ENCODE measurements at regions not wholly inside any gene's neighbourhood (a gene's known extent, or its start where the extent isn't known, plus 50 kb on each side); places are given as distances from the start of the nearest gene placed in this dataset.

DNA sequence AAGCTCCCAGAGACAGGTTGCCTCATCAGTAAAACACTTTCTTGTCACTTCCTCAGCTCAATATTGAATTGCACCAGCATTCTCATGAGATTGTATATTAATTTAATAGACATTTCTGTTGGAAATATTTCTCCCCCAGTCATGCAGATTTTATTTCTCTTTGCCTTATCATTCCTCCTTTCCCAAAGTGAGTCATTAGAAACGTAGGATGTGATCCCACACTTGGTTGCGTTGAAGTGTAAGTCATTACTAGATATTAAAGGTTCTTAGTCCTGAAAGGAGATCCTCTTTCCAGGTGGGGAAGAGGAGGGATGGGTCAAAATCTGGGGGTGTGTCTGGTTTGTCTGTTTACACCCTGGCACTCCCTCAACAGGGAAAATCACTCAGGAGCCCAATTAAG, 438.2 kb downstream of the SLC4A3 start:
- DNase-seq = no peak

DNA sequence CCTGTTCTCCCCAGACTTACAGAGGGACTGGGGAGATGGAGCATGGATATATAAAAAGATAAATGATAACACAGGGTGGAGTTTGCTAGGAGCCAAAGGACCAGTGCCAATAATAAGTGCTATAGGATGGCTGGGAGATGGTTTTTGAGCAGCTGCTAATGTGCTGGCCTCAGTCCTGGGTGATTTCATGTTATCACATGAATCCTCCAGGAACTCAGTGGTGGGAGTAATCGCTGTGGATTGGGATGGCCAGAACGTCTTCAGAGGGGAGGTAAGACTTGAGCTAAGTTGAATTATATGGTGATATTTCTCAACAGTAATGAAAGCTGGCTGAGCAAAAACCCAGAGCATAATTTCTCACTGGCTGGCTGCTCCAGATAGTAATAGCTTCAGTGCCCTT, 441.4 kb downstream of the SLC4A3 start:
- DNase-seq = no peak

DNA sequence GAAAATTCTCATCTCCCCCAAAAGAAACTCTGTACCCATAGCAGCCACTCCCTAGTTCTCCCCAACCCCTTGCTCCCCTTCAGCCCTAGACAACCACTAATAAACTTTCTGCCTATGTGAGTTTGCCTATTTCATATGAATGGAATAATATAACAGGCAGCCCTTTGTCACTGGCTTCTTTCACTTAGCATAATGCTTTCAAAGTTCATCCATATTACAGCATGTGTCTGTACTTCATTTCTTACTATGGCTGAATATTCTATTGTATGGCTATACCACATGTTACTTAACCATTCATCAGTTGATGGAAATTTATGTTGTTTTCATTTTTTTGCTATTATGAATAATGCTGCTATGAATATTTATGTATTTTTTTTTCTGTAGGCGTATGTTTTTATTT, 442.9 kb downstream of the SLC4A3 start:
- DNase-seq = no peak

DNA sequence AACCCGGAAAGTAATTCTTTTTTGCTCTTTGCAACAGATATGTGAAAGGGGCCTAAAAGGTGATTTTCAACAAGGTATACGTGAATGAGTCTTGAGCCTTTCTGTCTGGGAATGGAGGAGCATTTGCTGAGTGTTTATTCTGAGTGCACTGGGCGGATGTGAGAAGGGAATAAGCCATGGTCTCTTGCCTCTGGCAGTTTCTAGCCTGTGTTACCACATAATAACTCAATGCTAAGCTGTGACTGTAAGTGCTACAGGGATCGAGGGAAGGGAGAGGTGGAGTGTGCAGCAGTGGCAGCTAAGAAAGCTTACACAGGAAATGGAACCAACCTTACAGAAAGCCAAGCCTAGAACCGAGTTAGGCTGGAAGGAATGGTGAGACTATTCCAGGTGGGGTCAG, 444.3 kb downstream of the SLC4A3 start:
- no peak for DNase-seq

DNA sequence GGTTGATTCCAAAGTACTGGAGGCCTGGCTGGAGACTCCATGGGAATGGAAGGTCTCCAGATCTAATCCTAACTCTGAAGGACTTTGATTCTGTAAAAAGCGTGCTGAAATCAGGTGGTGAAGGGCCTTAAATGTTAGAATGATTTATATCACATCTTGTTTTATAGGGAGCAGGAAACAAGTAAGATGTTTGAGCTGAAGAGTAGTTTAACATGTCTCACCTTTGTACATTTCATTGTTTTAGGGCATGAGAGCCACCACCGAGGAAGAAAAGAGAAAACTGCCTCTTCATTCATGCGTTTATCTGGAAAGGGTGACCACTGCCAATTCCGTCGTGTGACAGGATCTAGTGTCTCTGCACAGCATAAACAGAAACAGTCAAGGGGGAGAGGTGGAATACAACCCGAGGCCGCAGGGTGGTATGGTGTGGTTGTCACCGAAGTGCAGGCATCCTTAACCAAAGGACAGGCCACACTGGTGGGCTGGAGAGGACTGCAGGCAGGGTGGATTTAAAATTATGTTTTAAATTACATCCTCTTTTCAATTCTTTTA, 445.3 kb downstream of the SLC4A3 start:
- no peak for DNase-seq

DNA sequence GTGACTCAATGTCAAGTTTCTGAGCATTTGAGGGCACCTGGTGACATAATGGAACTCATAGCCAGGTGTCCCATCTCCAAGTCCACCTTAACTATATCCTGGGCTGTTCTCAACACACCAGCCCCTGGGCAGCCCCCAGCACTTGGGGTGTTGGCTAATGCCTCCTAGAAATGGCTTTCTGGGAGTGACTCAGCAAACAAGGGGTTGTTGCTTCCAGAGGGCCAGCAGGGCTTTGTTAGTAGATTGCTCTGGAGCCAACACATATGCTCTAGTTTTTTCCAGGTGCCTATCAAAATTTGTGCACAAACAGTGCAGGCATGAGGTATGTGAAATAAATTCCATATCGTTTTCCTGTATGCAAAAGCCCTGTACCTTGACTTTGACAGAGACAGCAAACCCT, 448.4 kb downstream of the SLC4A3 start:
- no peak for DNase-seq

DNA sequence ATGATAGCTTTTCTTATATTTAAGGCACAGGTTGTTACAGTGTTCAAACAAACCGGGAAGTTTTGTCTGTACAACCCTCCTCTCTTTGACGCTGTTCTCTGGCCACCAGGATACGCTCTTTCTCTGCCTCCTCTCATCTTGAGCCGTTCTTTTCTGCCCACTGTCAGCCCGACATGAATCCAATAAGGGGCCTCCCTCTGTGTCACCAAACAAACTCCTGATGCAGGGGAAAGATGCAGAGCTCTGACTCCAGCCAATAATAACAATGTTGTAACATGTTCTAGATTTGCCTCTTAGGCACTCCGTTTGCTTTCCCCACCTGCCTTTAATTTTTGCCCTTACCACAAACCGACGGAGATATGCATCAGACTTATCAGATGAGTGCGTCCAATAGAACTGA, 449.3 kb downstream of the SLC4A3 start:
- no peak for DNase-seq

DNA sequence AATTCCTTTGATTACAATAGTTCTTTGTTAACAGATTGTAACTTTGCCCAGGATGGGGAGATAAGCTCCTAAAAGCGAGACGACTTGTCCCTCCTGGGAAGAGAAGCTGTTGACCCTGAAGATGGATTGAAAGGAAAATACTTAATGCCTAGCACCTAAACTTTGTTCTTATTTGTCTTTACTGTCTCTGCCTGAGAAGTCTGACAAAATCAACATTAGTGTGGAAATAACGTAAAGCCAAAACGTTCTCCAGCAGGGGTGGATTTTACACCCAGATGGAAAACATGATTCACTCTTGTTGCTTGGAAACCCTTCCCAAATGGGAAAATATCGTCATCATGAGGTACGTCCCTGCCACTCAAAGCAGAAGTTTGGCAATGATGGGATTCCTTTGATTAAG, 450.1 kb downstream of the SLC4A3 start:
- no peak for DNase-seq

DNA sequence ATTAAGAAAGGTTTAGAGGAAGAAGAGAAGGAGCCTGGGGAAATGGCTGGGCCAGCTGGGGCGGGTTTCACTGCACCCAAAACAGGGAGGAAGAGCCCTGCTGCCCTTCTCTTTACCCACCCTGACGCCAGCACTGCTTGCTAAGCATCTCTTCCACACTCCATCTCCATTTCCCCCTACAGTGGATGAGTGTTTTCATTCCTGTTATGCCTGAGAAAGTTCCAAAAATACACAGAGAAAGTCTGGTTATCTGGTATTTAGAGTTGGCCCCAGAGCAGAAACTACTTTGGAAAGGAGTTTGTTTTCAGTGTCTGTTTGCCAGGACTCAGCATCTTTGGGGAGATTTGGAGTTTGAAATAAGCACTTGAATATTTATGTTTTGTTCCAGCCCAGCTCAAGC, 451.0 kb downstream of the SLC4A3 start:
- no peak for DNase-seq

DNA sequence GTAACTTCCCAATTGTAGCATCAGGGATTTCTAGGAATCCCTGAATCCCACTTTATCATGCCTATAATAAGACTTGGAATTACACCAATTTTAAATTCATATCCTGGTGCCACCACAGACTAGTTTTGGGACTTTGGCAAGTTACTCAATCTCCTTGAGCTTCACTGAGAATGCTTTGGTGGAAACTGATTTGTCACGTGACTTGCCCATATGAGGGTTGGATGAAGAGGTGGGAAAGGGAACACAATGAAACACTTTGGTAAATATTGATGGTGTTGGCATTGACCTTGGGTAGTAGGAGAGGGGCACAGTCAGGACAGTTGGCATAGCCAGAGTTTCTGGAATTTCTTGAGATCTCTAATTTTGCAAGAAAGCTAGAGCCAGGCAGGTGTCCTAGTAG, 452.2 kb downstream of the SLC4A3 start:
- DNase-seq = no peak

DNA sequence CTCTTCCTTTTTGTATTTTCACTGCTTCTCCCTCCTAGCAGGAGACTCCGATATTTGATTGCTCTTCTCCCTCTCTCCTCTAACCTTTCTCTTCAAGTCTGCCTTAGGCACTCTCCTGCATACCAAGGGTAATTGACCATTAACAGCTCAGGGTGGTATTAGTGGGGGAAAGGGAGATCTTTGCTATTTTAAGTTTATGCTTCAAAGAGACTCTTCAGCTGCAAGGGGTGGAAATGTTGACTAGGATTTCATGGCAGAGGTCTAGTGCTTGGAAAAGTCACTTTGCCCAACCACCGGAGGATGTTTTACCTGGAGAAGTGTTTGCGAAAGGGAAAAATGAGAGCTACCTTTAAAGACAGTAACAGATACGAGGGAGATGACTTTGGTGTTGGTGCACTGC, 453.7 kb downstream of the SLC4A3 start:
- no peak for DNase-seq

DNA sequence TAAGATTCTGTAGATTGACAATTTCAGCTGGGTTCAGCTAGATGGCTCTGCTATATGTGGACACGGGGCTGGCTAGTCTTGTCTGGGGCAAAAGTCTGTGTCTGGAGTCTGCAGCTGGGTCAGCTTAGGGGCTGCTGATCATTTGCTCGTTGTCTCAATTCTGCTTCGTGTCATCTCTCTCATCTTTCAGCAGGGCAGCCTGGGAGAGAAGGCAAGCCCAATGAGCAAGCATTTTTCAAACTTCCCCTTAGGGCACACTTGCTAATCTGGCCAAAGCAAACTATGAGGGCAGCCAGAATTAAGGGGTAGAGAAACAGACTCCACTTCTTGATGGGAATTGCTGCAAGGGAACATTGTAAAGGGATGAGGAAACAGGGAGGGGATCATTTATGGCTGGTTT, 462.6 kb downstream of the SLC4A3 start:
- no peak for DNase-seq

DNA sequence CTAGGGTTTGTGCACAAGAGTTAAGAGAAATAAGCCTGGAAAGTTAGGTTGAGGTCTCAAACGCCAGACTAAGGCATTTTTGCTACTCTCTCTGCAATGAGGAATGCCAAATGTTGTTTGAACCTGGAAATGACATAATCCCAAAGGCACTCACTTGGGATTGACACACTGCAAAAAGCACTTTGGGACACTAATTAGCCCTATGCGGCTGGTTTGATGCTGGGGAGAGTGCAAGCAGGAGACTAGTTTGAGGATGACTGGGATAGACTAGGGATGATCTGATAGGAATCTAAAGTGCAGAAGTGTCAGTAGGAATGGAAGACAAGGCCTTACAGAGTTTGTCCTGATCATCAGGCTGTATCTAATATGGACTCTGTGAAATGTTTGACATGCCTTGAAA, 469.0 kb downstream of the SLC4A3 start:
- DNase-seq = no peak

DNA sequence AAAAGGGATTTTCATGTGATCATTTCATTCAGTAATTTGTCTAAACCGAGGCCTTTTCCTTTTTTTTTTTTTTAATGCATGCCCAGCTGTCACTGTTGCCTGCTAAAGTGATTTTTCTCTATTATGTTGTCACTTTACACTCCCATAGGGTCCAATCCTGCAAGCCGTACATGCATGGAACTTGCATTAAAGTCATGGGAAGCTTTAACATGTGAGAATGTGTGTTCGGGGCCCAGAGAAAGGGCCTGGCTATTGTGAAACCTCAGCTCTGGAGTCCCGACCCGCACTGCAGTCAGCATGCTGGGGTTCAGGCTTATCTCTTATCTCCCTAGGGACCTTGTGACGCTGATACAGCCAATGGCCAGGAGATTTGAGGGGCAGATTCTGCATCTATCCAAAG, 474.6 kb downstream of the SLC4A3 start:
- DNase-seq = no peak

DNA sequence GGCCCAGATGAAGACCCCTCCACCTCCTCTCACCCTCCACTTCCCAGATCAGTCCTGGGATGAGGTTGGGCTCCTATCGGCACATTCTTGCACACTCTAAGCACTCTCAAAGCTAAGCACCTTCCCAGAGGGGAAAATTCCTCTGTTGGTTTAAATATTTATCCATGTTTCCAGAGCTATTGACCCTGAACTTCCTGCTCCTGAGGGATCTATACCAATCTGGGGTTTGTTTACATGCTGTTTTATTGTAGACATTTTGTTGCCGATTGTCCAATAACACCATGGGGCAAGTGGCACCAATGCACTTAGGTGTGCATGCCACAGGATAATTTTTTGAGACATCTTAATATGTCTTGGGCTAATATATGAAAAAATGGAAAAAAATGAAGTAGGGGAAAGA, 476.2 kb downstream of the SLC4A3 start:
- no peak for DNase-seq

DNA sequence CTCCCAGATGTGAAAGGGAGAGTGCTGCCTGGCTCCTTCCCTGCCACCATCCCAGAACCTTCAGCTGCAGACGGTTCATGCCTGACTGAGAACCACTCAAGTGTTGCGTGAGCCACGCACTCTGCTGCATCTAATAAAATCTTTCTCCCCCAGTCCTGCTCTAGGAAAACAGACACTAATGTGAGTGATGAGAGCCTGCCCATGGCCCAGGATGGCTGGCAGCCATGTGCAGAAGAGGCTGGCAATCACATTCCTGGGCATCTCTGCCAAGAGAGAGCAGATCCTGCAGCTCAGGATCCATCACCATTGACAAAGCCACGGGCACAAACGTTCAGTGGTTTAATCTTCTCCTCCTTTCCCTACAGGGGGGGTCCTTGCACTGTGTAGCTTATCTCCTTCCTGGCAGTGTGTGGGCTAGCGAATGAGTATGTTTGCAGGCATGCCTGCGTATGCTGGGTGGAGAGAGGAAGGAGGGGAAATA, 477.5 kb downstream of the SLC4A3 start:
- no peak for DNase-seq

DNA sequence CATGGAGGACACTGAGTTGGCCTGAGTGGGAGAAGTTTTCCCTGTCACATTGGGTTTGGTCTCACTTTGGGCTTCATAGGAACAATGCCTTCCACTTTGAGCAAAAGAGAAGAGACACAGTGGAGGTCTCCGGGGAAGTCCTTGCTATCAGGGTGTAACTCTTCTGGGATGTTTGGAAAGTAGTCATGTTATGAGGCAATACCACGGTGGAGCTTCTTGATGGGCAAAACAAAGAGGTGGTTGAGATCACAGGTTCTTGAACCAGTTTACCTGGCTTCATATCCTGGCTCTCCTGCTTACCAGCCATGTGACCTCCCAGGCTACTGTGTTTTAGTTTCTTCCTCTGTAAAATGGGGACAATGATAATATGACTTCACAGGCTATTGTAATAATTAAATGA, 478.6 kb downstream of the SLC4A3 start:
- no peak for DNase-seq

DNA sequence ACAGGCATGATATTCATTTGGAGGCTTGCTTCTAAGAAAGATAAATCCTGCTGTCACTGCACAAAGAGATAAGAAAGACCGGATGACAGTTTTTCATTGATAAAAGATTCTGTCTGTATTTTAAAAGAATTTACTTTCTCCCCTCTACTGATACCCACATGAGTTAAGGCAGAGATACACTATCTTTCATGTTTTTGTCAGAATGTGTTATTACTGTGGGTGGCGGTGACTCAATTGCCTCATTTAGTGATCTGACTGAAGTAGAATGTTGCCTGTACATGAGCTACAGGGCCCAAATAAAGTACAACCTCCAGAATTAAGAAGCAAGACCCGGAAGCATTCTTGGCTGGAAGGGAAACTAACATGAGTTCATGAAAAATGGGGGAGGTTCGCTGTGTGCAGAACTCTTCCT, 480.0 kb downstream of the SLC4A3 start:
- DNase-seq = no peak

DNA sequence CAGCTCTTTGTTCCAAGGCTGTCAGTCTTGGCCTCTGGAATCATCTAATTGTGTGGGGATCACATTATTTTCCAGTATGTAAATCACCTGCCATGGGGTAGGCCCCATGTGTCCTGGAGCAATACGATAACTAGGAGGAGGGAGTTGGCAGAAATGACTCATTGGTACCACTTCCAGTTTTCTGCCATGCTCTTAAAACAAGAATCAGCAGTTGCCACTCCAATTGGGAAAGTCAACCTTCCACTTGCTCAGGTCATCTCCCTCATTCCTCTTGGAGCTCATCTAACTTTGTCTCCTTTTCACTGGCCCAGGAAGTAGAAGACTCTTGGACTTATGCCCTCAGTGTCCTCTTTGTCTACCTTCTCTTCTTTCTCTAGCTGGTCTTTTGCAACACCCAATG, 487.0 kb downstream of the SLC4A3 start:
- DNase-seq = no peak

DNA sequence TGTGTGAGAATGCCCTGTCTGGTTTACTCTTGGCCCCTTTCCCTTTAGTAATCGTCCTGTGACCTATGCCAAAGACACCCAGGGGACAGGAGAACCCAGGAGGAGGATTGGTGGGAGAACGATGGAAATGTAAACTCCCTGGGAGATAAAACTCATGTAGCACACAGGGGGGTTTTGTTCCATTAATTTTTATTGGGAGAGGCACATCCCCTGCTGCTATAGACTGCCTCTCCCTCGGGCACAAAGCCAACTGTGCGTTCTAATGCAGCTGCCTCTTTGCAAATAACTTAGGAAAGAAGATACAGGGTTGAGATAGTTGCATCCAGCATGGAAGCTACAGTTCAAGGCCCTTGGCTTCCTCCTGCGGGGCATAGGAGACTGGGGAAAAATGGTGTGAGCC, 489.6 kb downstream of the SLC4A3 start:
- no peak for DNase-seq

DNA sequence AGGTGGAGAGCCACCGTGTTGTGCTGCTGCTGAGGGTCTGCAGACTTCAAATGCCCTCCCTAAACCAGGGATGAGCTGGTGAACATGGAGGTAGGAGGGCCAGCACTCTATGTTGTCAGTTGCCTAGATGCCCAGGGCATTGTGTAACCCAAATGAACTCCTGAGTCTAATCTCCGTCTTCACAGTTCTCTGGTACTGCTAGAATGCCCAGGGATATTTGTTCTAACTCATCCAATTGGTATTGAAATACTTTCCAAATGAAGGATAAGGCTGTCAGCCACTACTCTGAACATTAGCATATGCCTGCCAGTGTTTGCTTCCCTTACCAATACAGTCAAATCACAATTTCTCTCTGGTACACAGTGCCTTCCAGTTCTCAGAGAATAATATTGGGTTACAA, 492.6 kb downstream of the SLC4A3 start:
- no peak for DNase-seq

DNA sequence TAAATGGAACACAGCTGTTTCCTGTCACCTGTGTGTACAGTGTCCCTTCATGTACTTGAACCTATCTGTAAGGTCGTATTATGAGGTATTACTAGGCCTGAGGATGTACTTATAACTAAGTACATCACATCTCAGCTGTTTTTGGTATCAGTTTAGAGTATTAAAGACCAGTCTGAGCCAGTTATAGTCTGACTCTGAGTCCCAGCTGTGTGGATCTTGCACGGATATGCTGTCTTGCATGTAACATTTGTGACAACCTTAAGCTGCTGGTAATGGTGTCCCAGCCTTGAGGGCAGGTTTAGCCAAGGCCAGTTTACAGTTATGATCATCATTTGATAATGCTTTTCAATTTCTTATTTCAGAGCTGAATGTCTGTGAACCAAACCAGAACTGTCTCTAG, 496.3 kb downstream of the SLC4A3 start:
- no peak for DNase-seq

DNA sequence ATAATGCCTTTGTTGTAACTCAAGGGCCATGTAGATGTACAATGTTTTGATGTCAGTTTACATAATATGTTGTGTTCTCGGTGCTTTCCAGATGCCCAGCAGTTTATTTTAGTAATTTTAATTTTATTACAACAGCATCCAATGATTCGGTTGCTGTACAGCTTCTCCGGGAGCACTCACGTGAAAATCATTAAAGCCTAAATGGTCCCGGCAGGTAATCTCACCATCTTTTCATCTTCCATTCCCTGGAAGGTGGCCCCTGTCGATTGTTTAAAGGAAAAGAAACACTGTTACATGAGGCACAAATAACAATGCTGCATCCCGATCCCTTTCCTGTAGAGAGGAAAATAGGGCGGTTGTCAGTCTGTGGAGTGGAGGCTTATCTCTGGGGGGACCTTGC, 498.1 kb downstream of the SLC4A3 start:
- DNase-seq = no peak

DNA sequence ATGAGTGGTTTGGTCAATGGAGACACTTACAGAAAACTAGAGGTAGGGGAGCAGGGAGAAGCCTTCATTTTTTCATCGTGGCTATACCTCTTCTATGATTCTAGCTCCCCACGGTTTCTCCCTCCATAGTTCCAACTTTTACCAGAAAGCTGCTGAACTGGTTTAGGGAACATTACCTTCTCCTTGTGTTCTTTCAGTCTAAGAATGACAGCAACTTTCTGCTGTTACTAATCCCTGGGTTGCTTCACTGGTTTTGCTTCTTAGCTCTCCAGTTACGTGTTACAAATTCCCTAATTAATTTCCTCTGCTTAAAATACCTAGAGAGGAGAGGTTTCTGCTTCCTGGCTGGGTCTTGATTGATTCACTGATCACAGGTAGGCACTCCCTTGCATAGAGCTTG, 499.9 kb downstream of the SLC4A3 start:
- DNase-seq = no peak

DNA sequence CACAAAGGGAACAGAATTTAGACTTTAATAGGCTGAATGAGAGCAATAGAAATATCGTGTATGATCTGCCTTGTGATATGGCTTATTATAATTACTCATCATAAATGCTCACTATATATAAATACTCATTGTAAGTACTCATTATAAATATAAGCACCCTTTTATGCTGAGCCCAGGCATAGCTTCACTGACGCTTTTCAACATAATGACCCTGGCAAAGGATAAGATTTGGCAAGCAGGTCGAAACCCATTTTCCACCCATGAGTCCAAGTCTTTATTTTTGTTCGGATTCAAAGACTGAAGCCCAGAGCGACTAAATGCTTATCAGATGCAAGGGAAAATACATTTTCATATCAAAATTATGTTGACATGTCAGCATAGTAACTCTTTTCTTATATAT, 500.4 kb downstream of the SLC4A3 start:
- no peak for DNase-seq

DNA sequence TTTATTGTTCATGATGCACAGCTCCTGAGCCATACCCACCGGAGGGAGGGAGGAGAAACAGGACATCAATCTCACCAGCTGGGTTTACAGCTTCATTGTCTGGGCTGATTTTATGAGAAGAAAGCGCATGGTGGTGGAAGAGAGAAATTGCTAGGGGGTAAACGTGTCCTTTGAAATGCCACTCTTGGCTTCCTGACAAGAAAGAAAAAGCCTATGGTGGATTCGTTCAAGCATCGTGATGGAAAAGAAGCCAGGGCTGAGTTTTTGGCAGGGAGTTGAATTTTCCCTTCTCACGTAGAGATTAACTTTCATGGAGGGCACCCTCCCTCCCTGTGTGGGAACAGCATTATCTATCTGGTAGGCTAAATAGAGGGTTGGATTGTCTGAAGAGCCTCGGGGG, 502.0 kb downstream of the SLC4A3 start:
- DNase-seq = no peak
